Uterus (tissue), 2 donors: ENCODE measurements at regions not wholly inside any gene's neighbourhood (a gene's known extent, or its start where the extent isn't known, plus 50 kb on each side); places are given as distances from the start of the nearest gene placed in this dataset.

ENCODE experiments used
- POLR2A ChIP-seq, 2 donors: fragments of 450-650 bp; IDR thresholded peaks; one replicate each; pipeline ENCODE4 v1.6.1; 2016; ENCODE audit warnings: antibody characterized with exemption in 2 of 2, mild to moderate bottlenecking in 1 of 2, moderate library complexity in 1 of 2
- TF ChIP-seq, protein P1 (sequence below), 4 experiments: fragments of 200-600 bp in 2 of 4; fragments of 450-650 bp in 2 of 4; sonication (generic) in 2 of 4; IDR thresholded peaks; one replicate each; pipeline ENCODE4 v1.5.1; 2016 to 2019; ENCODE audit warnings: antibody characterized with exemption in 4 of 4, mild to moderate bottlenecking in 2 of 4, moderate library complexity in 1 of 4

DNA sequence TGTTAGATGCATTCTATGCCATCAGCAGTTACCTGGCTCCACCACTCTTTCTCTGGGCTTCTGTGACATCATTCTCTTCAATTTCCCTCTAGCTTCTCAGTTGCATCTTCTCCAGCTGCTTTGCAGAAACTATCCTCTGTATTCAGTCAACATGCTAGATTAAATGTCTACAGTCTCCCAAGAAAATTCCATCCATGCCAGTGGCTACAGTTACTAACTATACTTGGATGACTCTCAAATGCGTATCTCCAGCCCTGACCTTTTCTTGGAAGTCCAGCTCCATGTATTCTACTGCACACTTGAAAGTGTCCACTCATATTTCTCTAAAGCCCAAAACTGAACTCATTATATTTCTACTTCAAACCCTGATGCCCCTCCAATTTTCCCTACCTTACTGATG is 232.3 kb upstream of the TENM3 start:
- TF ChIP-seq, protein P1, sequence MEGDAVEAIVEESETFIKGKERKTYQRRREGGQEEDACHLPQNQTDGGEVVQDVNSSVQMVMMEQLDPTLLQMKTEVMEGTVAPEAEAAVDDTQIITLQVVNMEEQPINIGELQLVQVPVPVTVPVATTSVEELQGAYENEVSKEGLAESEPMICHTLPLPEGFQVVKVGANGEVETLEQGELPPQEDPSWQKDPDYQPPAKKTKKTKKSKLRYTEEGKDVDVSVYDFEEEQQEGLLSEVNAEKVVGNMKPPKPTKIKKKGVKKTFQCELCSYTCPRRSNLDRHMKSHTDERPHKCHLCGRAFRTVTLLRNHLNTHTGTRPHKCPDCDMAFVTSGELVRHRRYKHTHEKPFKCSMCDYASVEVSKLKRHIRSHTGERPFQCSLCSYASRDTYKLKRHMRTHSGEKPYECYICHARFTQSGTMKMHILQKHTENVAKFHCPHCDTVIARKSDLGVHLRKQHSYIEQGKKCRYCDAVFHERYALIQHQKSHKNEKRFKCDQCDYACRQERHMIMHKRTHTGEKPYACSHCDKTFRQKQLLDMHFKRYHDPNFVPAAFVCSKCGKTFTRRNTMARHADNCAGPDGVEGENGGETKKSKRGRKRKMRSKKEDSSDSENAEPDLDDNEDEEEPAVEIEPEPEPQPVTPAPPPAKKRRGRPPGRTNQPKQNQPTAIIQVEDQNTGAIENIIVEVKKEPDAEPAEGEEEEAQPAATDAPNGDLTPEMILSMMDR (IDR thresholded peaks at IDR 0.05), result no peak
- TF ChIP-seq POLR2A (IDR thresholded peaks at IDR 0.05), result no peak
